KMS-11 (cell line): ENCODE measurements at regions not wholly inside any gene's neighbourhood (a gene's known extent, or its start where the extent isn't known, plus 50 kb on each side); places are given as distances from the start of the nearest gene placed in this dataset.

ENCODE experiments used
- H2AFZ ChIP-seq: fragments of 200-600 bp; sonication (generic); 2 replicates; pipeline ENCODE4 v1.6.1; 2016; ENCODE audit warnings: antibody characterized with exemption, mixed run types, low read depth
- H3K27ac ChIP-seq: fragments of 200-600 bp; sonication (generic); 2 replicates; pipeline ENCODE4 v1.6.1; 2016; ENCODE audit warnings: mild to moderate bottlenecking, mixed run types
- H3K27me3 ChIP-seq: fragments of 200-600 bp; sonication (generic); 2 replicates; pipeline ENCODE4 v1.6.1; 2017; ENCODE audit warnings: mild to moderate bottlenecking, low read depth, mixed run types, moderate library complexity; ENCODE audit not compliant: insufficient read depth
- H3K36me3 ChIP-seq: fragments of 200-600 bp; sonication (generic); 2 replicates; pipeline ENCODE4 v1.6.1; 2017; ENCODE audit warnings: mild to moderate bottlenecking, mixed run types; ENCODE audit not compliant: insufficient read depth
- H3K4me1 ChIP-seq: fragments of 200-600 bp; sonication (generic); 2 replicates; pipeline ENCODE4 v1.6.1; 2016; ENCODE audit warnings: mild to moderate bottlenecking, low read depth, mixed run types; ENCODE audit not compliant: poor library complexity, severe bottlenecking
- H3K4me2 ChIP-seq: fragments of 200-600 bp; sonication (generic); 2 replicates; pipeline ENCODE4 v1.7.0; 2016; ENCODE audit warnings: mild to moderate bottlenecking, mixed run types
- H3K4me3 ChIP-seq: fragments of 200-600 bp; sonication (generic); IDR thresholded peaks from 2 replicates; pipeline ENCODE4 v1.6.1; 2017; ENCODE audit warnings: low read depth, low read length, mixed read lengths; ENCODE audit not compliant: insufficient read depth
- H3K79me2 ChIP-seq: fragments of 200-600 bp; sonication (generic); 2 replicates; pipeline ENCODE4 v1.6.1; 2016; ENCODE audit warnings: low read depth, mixed run types; ENCODE audit not compliant: insufficient read depth
- H3K9ac ChIP-seq: fragments of 200-600 bp; sonication (generic); 2 replicates; pipeline ENCODE4 v1.6.1; 2016; ENCODE audit warnings: mild to moderate bottlenecking, mixed run types
- H4K20me1 ChIP-seq: fragments of 200-600 bp; sonication (generic); 2 replicates; pipeline ENCODE4 v1.6.1; 2016; ENCODE audit warnings: mild to moderate bottlenecking, mixed run types; ENCODE audit not compliant: insufficient read depth
- CTCF ChIP-seq: fragments of 200-600 bp; sonication (generic); conservative IDR thresholded peaks from 2 replicates; pipeline ENCODE4 v1.6.1; 2017; ENCODE audit warnings: low read depth, mild to moderate bottlenecking, antibody characterized with exemption, low read length, moderate library complexity, mixed read lengths

- no peak overlapping the region for H3K4me3 ChIP-seq
- no peak overlapping the region for H3K9ac ChIP-seq
- H4K20me1 ChIP-seq = no peaks in the 10 kb centered on the region
- no peaks in the 10 kb centered on the region for H3K27me3 ChIP-seq
- H2AFZ ChIP-seq = no peak overlapping the region
- peaks cover 8% of the 10 kb centered on the region for H3K4me1 ChIP-seq
- H3K4me2 ChIP-seq = no peak overlapping the region
- no peaks in the 10 kb centered on the region for H3K79me2 ChIP-seq
- no peak overlapping the region for H3K27ac ChIP-seq
- no peak for TF ChIP-seq CTCF
- H3K36me3 ChIP-seq = no peaks in the 10 kb centered on the region
Measured at GRCh38 chrX:110413727-110414124, 55.1 kb downstream of the RTL9 start.

GRCh38 chrX:110414273-110414672, 55.6 kb downstream of the RTL9 start:
- Histone ChIP-seq H3K4me3 (no peak overlapping the region), H3K4me1 (peaks cover 8% of the 10 kb centered on the region), H3K79me2 (no peaks in the 10 kb centered on the region), H3K4me2 (no peak overlapping the region), H3K27me3 (no peaks in the 10 kb centered on the region), H4K20me1 (no peaks in the 10 kb centered on the region), H3K9ac (no peak overlapping the region), H2AFZ (no peak overlapping the region), H3K27ac (no peak overlapping the region), H3K36me3 (no peaks in the 10 kb centered on the region)
- no peak for TF ChIP-seq CTCF

- no peak for TF ChIP-seq CTCF
- Histone ChIP-seq H3K9ac (no peak overlapping the region), H3K27ac (no peak overlapping the region), H3K36me3 (no peaks in the 10 kb centered on the region), H3K4me3 (no peak overlapping the region), H3K4me1 (peaks cover 8% of the 10 kb centered on the region), H3K79me2 (no peaks in the 10 kb centered on the region), H4K20me1 (no peaks in the 10 kb centered on the region), H3K4me2 (no peak overlapping the region), H3K27me3 (no peaks in the 10 kb centered on the region), H2AFZ (no peak overlapping the region)
Measured at GRCh38 chrX:110414679-110415439, 56.2 kb downstream of the RTL9 start.

GRCh38 chrX:110415440-110416170, 57.0 kb downstream of the RTL9 start:
- no peaks in the 10 kb centered on the region for H3K79me2 ChIP-seq
- H3K36me3 ChIP-seq = no peaks in the 10 kb centered on the region
- no peaks in the 10 kb centered on the region for H3K27me3 ChIP-seq
- H2AFZ ChIP-seq = no peak overlapping the region
- H3K4me2 ChIP-seq = no peak overlapping the region
- H3K9ac ChIP-seq = no peak overlapping the region
- H3K4me3 ChIP-seq = no peak overlapping the region
- H3K4me1 ChIP-seq = peaks cover 8% of the 10 kb centered on the region
- H4K20me1 ChIP-seq = no peaks in the 10 kb centered on the region
- H3K27ac ChIP-seq = no peak overlapping the region
- no peak for TF ChIP-seq CTCF
